Neuronal stem cell (in vitro differentiated cells): ENCODE measurements at regions not wholly inside any gene's neighbourhood (a gene's known extent, or its start where the extent isn't known, plus 50 kb on each side); places are given as distances from the start of the nearest gene placed in this dataset.
A peak's percentile ranks its signal among the peaks of the same experiment; 100 is the strongest.

Experiments used
- DNase-seq: peaks from one replicate; pipeline ENCODE4 v3.0.0-alpha.2; 2013; ENCODE audit warnings: low spot score
- H2AFZ ChIP-seq: one replicate; pipeline ENCODE4 v1.6.1; 2013; ENCODE audit warnings: mild to moderate bottlenecking, low read length, inconsistent platforms
- H2AK5ac ChIP-seq: 2 replicates; pipeline ENCODE4 v1.6.1; 2013; ENCODE audit warnings: low read depth, mild to moderate bottlenecking, inconsistent platforms, low read length, moderate library complexity, mixed read lengths
- H2BK120ac ChIP-seq: 2 replicates; pipeline ENCODE4 v1.6.1; 2013; ENCODE audit warnings: low read depth, mild to moderate bottlenecking, inconsistent platforms, low read length, moderate library complexity, mixed read lengths
- H2BK12ac ChIP-seq: one replicate; pipeline ENCODE4 v1.6.1; 2013; ENCODE audit warnings: low read length, inconsistent platforms
- H2BK15ac ChIP-seq: 2 replicates; pipeline ENCODE4 v1.6.1; 2013; ENCODE audit warnings: mild to moderate bottlenecking, low read length, inconsistent platforms, mixed read lengths
- H2BK5ac ChIP-seq: one replicate; pipeline ENCODE4 v1.6.1; 2013; ENCODE audit warnings: inconsistent platforms, mild to moderate bottlenecking, low read length, moderate library complexity
- H3K14ac ChIP-seq: one replicate; pipeline ENCODE4 v1.6.1; 2013; ENCODE audit warnings: low read length, inconsistent platforms
- H3K18ac ChIP-seq: 2 replicates; pipeline ENCODE4 v1.6.1; 2013; ENCODE audit warnings: low read length, inconsistent platforms
- H3K23ac ChIP-seq: 2 replicates; pipeline ENCODE4 v1.6.1; 2013; ENCODE audit warnings: low read depth, mild to moderate bottlenecking, mixed read lengths, low read length, inconsistent platforms; ENCODE audit not compliant: poor library complexity
- H3K27ac ChIP-seq: replicated peaks from 3 replicates; pipeline ENCODE4 v1.5.1; 2013; ENCODE audit warnings: low read length, inconsistent platforms
- H3K27me3 ChIP-seq, 3 experiments: 2 replicates each; pipeline ENCODE4 v1.6.1; 2013; ENCODE audit warnings: low read length in 3 of 3, mild to moderate bottlenecking in 2 of 3, inconsistent platforms in 1 of 3, low read depth in 1 of 3, mixed read lengths in 1 of 3, moderate library complexity in 1 of 3; ENCODE audit not compliant: control insufficient read depth in 3 of 3, insufficient read depth in 3 of 3
- H3K36me3 ChIP-seq, 2 donors: replicated peaks in 1 of 2; 2 replicates each; pipeline ENCODE4 v1.6.1; 2013; ENCODE audit warnings: low read length in 2 of 2; ENCODE audit not compliant: control insufficient read depth in 2 of 2, insufficient read depth in 2 of 2
- H3K4ac ChIP-seq: 2 replicates; pipeline ENCODE4 v1.6.1; 2013; ENCODE audit warnings: inconsistent platforms, mild to moderate bottlenecking, low read length, moderate library complexity
- H3K4me1 ChIP-seq, 2 donors: 1 replicate in 1 of 2; 2 replicates in 1 of 2; pipeline ENCODE4 v1.6.1; 2013; ENCODE audit warnings: low read length in 2 of 2, low read depth in 1 of 2; ENCODE audit not compliant: control insufficient read depth in 2 of 2, insufficient read depth in 1 of 2
- H3K4me2 ChIP-seq: one replicate; pipeline ENCODE4 v1.6.1; 2013; ENCODE audit warnings: mild to moderate bottlenecking, low read length, inconsistent platforms; ENCODE audit not compliant: insufficient read depth, poor library complexity, severe bottlenecking
- H3K4me3 ChIP-seq, 2 donors: 2 replicates each; pipeline ENCODE4 v1.5.1; 2013; ENCODE audit warnings: low read length in 2 of 2, mild to moderate bottlenecking in 2 of 2, inconsistent platforms in 1 of 2, moderate library complexity in 1 of 2
- H3K79me1 ChIP-seq: one replicate; pipeline ENCODE4 v1.6.1; 2013; ENCODE audit warnings: low read depth, mild to moderate bottlenecking, inconsistent platforms, low read length, moderate library complexity
- H3K9ac ChIP-seq: one replicate; pipeline ENCODE4 v1.6.1; 2013; ENCODE audit warnings: mild to moderate bottlenecking, low read depth, low read length, inconsistent platforms; ENCODE audit not compliant: poor library complexity
- H3K9me3 ChIP-seq, 2 donors: replicated peaks in 1 of 2; 2 replicates each; pipeline versions ENCODE3 to v1.6.1; 2013; ENCODE audit warnings: low read length in 2 of 2, mild to moderate bottlenecking in 2 of 2, inconsistent platforms in 1 of 2, low read depth in 1 of 2, mixed read lengths in 1 of 2, moderate library complexity in 1 of 2; ENCODE audit not compliant: control insufficient read depth in 2 of 2, insufficient read depth in 1 of 2
- H4K8ac ChIP-seq: one replicate; pipeline ENCODE4 v1.6.1; 2013; ENCODE audit warnings: low read depth, mild to moderate bottlenecking, inconsistent platforms, low read length, moderate library complexity
- H4K91ac ChIP-seq: one replicate; pipeline ENCODE4 v1.6.1; 2013; ENCODE audit warnings: low read length, low read depth, mild to moderate bottlenecking, inconsistent platforms; ENCODE audit not compliant: poor library complexity
- WGBS, 2 donors: extraction: QIAGEN DNeasy Blood & Tissue Kit; methylation state at CpG; one replicate each; pipeline ENCODE4 v1.1.7; 2013; ENCODE audit warnings: missing lambda C conversion rate in 2 of 2, mixed read lengths in 1 of 2; ENCODE audit not compliant: insufficient read length in 2 of 2, insufficient replicate concordance in 1 of 2; ENCODE audit errors: extremely low coverage in 2 of 2; 5-methylcytosine and 5-hydroxymethylcytosine counted together

DNA sequence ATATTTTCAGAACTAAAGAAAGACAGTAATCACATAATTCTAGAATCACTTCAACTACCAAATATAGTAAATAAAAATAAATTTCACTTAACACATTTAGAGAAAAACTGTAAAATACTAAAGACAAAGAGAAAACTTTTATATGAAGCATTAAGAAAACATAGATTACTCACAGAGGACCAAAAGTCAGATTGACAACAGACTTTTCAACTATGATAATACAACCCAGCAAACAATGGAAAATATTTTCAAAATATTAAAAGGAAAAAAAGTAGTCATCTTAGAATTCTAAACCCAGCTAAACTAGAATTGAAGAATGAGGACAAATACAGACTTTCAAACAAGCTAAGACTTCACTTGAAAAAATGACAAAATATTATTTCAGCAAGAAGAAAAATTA lies 164.8 kb upstream of the ARID1B start:
- H4K8ac ChIP-seq: no peak overlapping the region
- H3K4ac ChIP-seq: no peak overlapping the region
- H3K4me2 ChIP-seq: no peak overlapping the region
- no peaks in the 10 kb centered on the region for H3K36me3 ChIP-seq
- H3K23ac ChIP-seq: no peak overlapping the region
- no peak overlapping the region for H2AK5ac ChIP-seq
- no peak overlapping the region for H4K91ac ChIP-seq
- H2BK12ac ChIP-seq: no peak overlapping the region
- no peak for DNase-seq
- H3K9ac ChIP-seq: no peak overlapping the region
- no peaks in the 10 kb centered on the region for H3K79me1 ChIP-seq
- H3K4me3 ChIP-seq: no peak overlapping the region
- no peaks in the 10 kb centered on the region for H3K27me3 ChIP-seq
- H3K14ac ChIP-seq: no peak overlapping the region
- H3K27ac ChIP-seq: no peak overlapping the region
- no peak overlapping the region for H2BK5ac ChIP-seq
- no peaks in the 10 kb centered on the region for H3K4me1 ChIP-seq
- no peak overlapping the region for H2AFZ ChIP-seq
- H3K9me3 ChIP-seq: no peaks in the 10 kb centered on the region
- no peak overlapping the region for H3K18ac ChIP-seq
- no peak overlapping the region for H2BK120ac ChIP-seq
- H2BK15ac ChIP-seq: no peak overlapping the region

DNA sequence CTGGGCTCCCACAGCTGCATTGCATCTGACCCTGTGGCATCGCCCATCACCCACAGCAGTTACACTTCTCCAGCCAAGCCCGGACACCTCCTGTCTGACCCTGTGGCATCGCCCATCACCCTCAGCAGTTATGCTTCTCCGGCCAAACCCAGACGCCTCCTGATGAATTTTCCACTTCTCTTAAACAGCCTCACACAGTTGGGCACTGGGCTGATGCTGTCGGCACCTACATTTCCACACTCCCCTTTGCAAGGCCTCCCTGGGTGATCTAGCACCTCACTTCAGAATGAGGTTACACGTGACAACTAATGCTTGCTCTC lies 175.2 kb upstream of the ARID1B start:
- Histone ChIP-seq H2BK5ac (no peak overlapping the region), H3K27me3 (no peaks in the 10 kb centered on the region), H3K4me1 (peaks cover 0 to 3% of the 10 kb centered on the region in 2 donors), H3K18ac (peak overlapping the region; percentile 46), H3K36me3 (no peaks in the 10 kb centered on the region), H3K4me2 (no peak overlapping the region), H3K14ac (no peak overlapping the region), H3K27ac (no peak overlapping the region), H2BK120ac (no peak overlapping the region), H4K8ac (no peak overlapping the region), H3K9ac (no peak overlapping the region), H2BK15ac (no peak overlapping the region), H3K9me3 (no peaks in the 10 kb centered on the region), H2AFZ (no peak overlapping the region), H3K4me3 (no peak overlapping the region), H2AK5ac (no peak overlapping the region), H3K23ac (no peak overlapping the region), H3K79me1 (no peaks in the 10 kb centered on the region), H3K4ac (no peak overlapping the region), H4K91ac (no peak overlapping the region), H2BK12ac (no peak overlapping the region)
- no peak for DNase-seq
- no CpG with 5 or more reads among the region's 7 CpGs for WGBS, 2 donors

- Histone ChIP-seq H2BK120ac (no peak overlapping the region), H3K4ac (no peak overlapping the region), H3K4me1 (peaks cover 0 to 3% of the 10 kb centered on the region in 2 donors), H3K9me3 (no peaks in the 10 kb centered on the region), H4K8ac (no peak overlapping the region), H2BK12ac (no peak overlapping the region), H3K79me1 (no peaks in the 10 kb centered on the region), H3K4me3 (no peak overlapping the region), H4K91ac (no peak overlapping the region), H2BK5ac (peak overlapping the region; percentile 14), H2AFZ (no peak overlapping the region), H3K18ac (peak overlapping the region; percentile 46), H3K4me2 (no peak overlapping the region), H3K36me3 (no peaks in the 10 kb centered on the region), H3K23ac (peak overlapping the region; percentile 38), H3K14ac (peak overlapping the region; percentile 32), H3K27me3 (peaks cover 0 to 3% (median 0%) of the 10 kb centered on the region in 3 experiments), H3K27ac (no peak overlapping the region), H3K9ac (no peak overlapping the region), H2AK5ac (no peak overlapping the region), H2BK15ac (no peak overlapping the region)
- DNase-seq: no peak
- no CpG with 5 or more reads among the region's 17 CpGs for WGBS, 2 donors
Observed at GRCh38 chr6:156601152-156602065, 175.8 kb upstream of the ARID1B start.

GRCh38 chr6:156600678-156601077 lies 176.5 kb upstream of the ARID1B start:
- no peak overlapping the region for H2AFZ ChIP-seq
- peaks cover 0 to 3% of the 10 kb centered on the region in 2 donors for H3K4me1 ChIP-seq
- H2BK15ac ChIP-seq: no peak overlapping the region
- no peak for DNase-seq
- H3K36me3 ChIP-seq: no peaks in the 10 kb centered on the region
- peaks cover 0 to 3% (median 0%) of the 10 kb centered on the region in 3 experiments for H3K27me3 ChIP-seq
- H2BK12ac ChIP-seq: no peak overlapping the region
- H2BK120ac ChIP-seq: no peak overlapping the region
- H3K27ac ChIP-seq: no peak overlapping the region
- peak overlapping the region; percentile 17 for H3K18ac ChIP-seq
- H3K4me2 ChIP-seq: no peak overlapping the region
- H3K9ac ChIP-seq: no peak overlapping the region
- H3K4me3 ChIP-seq: no peak overlapping the region
- no peak overlapping the region for H4K8ac ChIP-seq
- H3K14ac ChIP-seq: peak overlapping the region; percentile 11
- H3K4ac ChIP-seq: no peak overlapping the region
- no peak overlapping the region for H2BK5ac ChIP-seq
- no peak overlapping the region for H4K91ac ChIP-seq
- no CpG with 5 or more reads among the region's 9 CpGs for WGBS, 2 donors
- H3K79me1 ChIP-seq: no peaks in the 10 kb centered on the region
- no peak overlapping the region for H2AK5ac ChIP-seq
- H3K9me3 ChIP-seq: no peaks in the 10 kb centered on the region
- H3K23ac ChIP-seq: no peak overlapping the region
